Activated CD4-positive, CD25-positive, alpha-beta regulatory T cell treated with anti-CD3 and anti-CD28 coated beads, Interleukin-2, amount 50 U/mL, for 72 hours (primary cell): ENCODE measurements at regions not wholly inside any gene's neighbourhood (a gene's known extent, or its start where the extent isn't known, plus 50 kb on each side); places are given as distances from the start of the nearest gene placed in this dataset.
"Not testable (repeated sequence)": the region's sequence is repeated elsewhere in the genome, so short reads cannot be mapped to it uniquely, and the experiment has no call there.

Experiments used
- DNase-seq: peaks from one replicate; pipeline ENCODE4 v3.0.0; 2021

GRCh38 chr2:66094689-66095088 is 340.2 kb upstream of the MEIS1 start:
- not testable (repeated sequence) for DNase-seq

- no peak for DNase-seq
These were observed 341.6 kb upstream of the MEIS1 start for GRCh38 chr2:66093371-66093770.

- no peak for DNase-seq
These were observed 349.9 kb upstream of the MEIS1 start for GRCh38 chr2:66084948-66085590.

GRCh38 chr2:66082581-66082980 is 352.3 kb upstream of the MEIS1 start:
- no peak for DNase-seq

- no peak for DNase-seq
These were observed 354.8 kb upstream of the MEIS1 start for GRCh38 chr2:66080127-66080526.

- no peak for DNase-seq
These were observed 361.8 kb upstream of the MEIS1 start for GRCh38 chr2:66073172-66073571.

- no peak for DNase-seq
These were observed 364.0 kb upstream of the MEIS1 start for GRCh38 chr2:66070721-66071602.

GRCh38 chr2:66069937-66070720 is 364.8 kb upstream of the MEIS1 start:
- DNase-seq = no peak

GRCh38 chr2:66066032-66066431 is 368.9 kb upstream of the MEIS1 start:
- DNase-seq = no peak

GRCh38 chr2:66059332-66059731 is 375.6 kb upstream of the MEIS1 start:
- no peak for DNase-seq

GRCh38 chr2:66058675-66059074 is 376.2 kb upstream of the MEIS1 start:
- DNase-seq = no peak

- DNase-seq = no peak
These were observed 377.1 kb upstream of the MEIS1 start for GRCh38 chr2:66057844-66058243.

- no peak for DNase-seq
These were observed 384.5 kb upstream of the MEIS1 start for GRCh38 chr2:66050392-66050791.

GRCh38 chr2:66048667-66049066 is 386.3 kb upstream of the MEIS1 start:
- DNase-seq = no peak

- no peak for DNase-seq
These were observed 392.8 kb upstream of the MEIS1 start for GRCh38 chr2:66041902-66042657.

- DNase-seq = no peak
These were observed 398.0 kb upstream of the MEIS1 start for GRCh38 chr2:66036948-66037347.

- DNase-seq = no peak
These were observed 400.5 kb upstream of the MEIS1 start for GRCh38 chr2:66034467-66034866.

- no peak for DNase-seq
These were observed 402.6 kb upstream of the MEIS1 start for GRCh38 chr2:66032226-66032775.

- DNase-seq = no peak
These were observed 403.7 kb upstream of the MEIS1 start for GRCh38 chr2:66031236-66031635.

- no peak for DNase-seq
These were observed 404.4 kb upstream of the MEIS1 start for GRCh38 chr2:66030553-66030952.

- no peak for DNase-seq
These were observed 410.5 kb upstream of the MEIS1 start for GRCh38 chr2:66024391-66024790.

- no peak for DNase-seq
These were observed 413.6 kb upstream of the MEIS1 start for GRCh38 chr2:66021296-66021695.

GRCh38 chr2:66017763-66018162 is 417.2 kb upstream of the MEIS1 start:
- DNase-seq = no peak
